Breast epithelium (tissue), 3 donors: ENCODE measurements at regions not wholly inside any gene's neighbourhood (a gene's known extent, or its start where the extent isn't known, plus 50 kb on each side); places are given as distances from the start of the nearest gene placed in this dataset.

Experiments
- CTCF ChIP-seq, 3 donors: fragments of 450-650 bp; IDR thresholded peaks; one replicate each; pipeline ENCODE4 v1.5.1; 2016 to 2017; ENCODE audit warnings: antibody characterized with exemption in 3 of 3, mild to moderate bottlenecking in 3 of 3, moderate library complexity in 3 of 3
- POLR2A ChIP-seq: fragments of 450-650 bp; IDR thresholded peaks from one replicate; pipeline ENCODE4 v1.6.1; 2016; ENCODE audit warnings: antibody characterized with exemption, mild to moderate bottlenecking, moderate library complexity

GRCh38 chr10:20405761-20406160, 491.4 kb downstream of the NEBL start:
- TF ChIP-seq CTCF (IDR thresholded peaks at IDR 0.05): no peak
- TF ChIP-seq POLR2A: no peak
